MV-4-11 (cell line): ENCODE measurements at regions not wholly inside any gene's neighbourhood (a gene's known extent, or its start where the extent isn't known, plus 50 kb on each side); places are given as distances from the start of the nearest gene placed in this dataset.
"Not testable (repeated sequence)": the region's sequence is repeated elsewhere in the genome, so short reads cannot be mapped to it uniquely, and the experiment has no call there.

Experiments used
- DNase-seq: peaks from one replicate; lab custom pipeline; 2025; lab: John Stamatoyannopoulos, UW

DNA sequence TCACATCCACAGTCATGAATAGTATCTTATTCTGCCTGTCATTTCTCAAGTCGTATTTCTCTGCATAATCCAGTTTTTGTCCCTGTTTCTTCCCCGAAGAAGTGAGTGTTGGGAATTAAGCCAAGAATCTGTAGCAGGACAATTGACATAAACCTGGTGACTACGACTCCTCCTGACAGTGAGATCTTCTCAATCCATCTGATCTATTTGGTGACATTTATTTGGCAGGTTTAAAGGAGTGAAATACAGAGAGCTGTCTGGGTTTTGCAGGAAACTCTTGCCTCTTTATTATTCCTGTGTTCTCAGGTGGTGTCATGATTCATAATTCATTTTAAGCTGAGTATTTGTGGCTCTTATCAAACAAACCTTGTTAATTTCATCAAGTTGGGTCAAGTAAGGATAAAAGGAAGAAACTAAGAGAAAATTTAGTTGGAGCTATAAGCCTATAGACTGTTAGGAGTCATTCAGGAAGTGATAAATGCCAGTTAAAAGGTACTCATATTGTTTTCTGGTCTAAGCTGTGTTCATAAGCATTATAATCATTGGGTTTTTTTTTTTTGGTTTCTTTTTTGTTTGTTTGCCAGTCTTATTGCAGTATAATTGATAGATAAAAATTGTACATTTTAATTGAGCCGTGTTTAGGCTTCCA is 95.9 kb upstream of the PCSK1 start:
- no peak for DNase-seq

DNA sequence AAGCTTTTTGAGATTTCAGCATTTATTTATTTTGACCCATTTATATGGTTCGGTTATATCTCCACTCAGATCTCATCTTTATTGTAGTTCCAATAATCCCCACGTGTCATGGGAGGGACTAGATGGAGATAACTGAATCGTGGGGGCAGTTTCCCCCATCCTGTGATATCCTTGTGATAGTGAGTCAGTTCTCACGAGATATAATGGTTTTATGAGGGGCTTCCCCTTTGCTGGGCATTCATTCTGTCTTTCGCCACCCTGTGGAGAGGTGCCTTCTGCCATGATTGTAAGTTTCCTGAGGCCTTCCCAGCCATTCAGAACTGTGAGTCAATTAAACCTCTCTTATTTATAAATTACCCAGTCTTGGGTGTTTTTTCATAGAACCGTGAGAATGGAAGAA is 96.5 kb upstream of the PCSK1 start:
- no peak for DNase-seq

GRCh38 chr5:96530901-96531300 is 97.9 kb upstream of the PCSK1 start:
- no peak for DNase-seq

DNA sequence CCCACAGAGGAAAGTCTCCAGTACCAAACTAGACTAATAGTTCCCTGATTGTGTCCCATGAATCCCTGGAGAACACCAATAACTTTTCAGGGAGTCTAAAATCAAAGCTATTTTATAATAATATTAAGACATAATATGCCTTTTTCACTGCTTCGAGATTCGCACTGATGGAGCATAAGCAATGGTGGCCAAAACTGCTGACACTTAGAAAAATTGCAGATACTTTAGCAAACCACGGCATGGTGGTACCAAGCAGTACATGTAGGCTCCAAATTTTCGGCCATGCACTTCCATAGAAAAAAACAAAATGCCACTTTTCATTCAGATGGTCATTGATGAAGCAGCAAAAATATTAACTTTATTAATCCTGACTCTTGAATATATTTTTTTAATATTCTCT is 100.3 kb upstream of the PCSK1 start:
- DNase-seq = no peak

- peak; percentile 81 for DNase-seq
Observed at GRCh38 chr5:96537386-96537785, 104.3 kb upstream of the PCSK1 start.

DNA sequence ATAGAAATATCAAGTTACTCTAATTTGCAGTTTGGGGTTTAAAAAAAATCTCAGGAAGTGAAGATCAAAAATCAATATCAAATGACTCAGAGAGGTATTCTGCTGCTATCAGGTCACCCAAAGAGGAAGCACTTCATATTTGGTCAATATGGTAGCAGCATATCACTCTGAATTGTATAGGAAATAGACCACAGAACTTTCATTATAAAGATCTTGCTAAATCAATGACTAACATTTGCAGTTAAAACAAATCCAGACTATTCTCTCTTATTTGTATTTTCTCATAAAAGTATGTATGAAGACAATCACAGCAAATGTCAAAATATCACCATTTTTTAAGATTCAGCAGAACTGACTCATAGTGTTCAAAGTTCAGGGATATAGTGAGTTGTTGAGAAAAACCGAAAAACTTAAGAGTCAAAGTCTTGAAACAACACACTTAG is 105.8 kb upstream of the PCSK1 start:
- peak; percentile 42 for DNase-seq

- no peak for DNase-seq
Observed at GRCh38 chr5:96546120-96546519, 113.1 kb upstream of the PCSK1 start.

- DNase-seq = no peak
Observed at GRCh38 chr5:96547486-96547885, 114.4 kb upstream of the PCSK1 start.

- no peak for DNase-seq
Observed at GRCh38 chr5:96548905-96549304, 113.3 kb upstream of the CAST start.

- not testable (repeated sequence) for DNase-seq
Observed at GRCh38 chr5:96560857-96561256, 101.3 kb upstream of the CAST start.

DNA sequence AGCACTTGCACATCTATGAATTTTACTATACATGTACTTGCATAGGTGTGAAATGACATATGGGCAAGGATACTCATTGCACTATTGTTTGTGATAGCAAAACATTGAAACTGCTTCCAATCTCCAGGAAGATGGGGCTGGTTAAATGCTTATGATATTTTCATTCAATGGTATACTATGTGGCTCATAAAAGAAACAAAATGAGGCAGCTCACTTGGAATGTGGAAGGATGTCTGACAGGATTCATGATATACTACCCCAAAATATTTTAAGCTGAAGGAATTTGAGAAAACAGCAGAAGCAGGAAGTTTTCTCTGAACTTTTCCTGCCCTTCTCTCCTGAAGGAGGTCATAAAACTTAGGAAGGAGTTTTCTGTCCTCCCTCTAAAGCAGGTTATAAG is 99.6 kb upstream of the CAST start:
- no peak for DNase-seq

- no peak for DNase-seq
Observed at GRCh38 chr5:96563816-96564215, 98.4 kb upstream of the CAST start.

- DNase-seq = no peak
Observed at GRCh38 chr5:96565582-96566265, 96.5 kb upstream of the CAST start.

DNA sequence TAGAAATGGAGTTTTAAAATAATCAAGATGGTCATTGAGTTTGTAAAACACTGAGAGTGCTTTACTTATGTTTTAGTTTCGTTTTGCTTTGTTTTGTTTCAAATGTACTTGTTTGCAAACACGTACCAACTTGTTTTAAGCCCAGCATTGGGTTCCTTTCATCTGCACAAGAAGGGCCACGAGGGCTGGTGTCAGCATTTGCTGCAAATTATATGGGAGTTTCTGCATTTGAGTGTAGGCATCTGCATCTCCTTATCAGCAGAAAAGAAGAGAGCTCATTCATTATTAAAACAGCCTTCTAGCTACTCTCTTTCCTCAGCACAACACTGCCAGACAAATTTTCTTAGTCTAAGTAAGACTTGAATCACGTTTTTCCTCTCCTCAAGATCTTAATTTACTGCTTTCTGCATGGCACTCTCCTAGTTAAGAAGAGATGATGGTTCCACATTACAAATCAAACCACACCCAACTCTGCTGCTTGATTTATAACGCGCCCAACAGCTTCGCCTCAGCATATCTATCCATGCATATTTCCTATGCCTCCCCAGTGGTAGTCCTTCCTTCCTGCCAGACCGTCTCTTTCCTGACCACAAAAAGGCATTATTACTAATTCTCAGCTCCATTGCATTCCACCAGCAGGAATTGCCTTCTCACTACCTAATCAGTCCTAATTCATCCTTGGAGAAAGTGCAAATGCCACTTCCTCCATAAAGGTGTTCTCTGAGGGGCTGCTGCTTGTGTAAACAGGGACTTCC is 95.2 kb upstream of the CAST start:
- DNase-seq = no peak

- DNase-seq = no peak
Observed at GRCh38 chr5:96569332-96569731, 92.8 kb upstream of the CAST start.

DNA sequence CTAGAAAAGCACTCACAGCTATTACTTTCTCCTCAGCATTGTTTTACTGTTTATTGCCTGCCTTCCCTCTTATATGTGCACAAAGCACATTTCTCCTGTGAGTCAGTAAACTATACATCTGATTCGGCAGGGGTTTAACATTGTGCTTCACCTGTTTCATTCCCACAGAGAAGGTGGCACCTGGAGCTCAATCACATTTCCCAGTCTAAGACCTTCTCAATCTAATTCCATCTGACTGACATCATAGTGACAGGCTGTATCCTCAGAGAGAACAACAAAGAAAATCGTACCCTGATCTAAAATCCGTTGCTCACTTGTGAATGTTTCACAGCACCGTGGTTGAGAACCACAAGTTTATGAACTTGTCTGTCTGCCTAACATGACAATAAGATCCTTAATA is 92.4 kb upstream of the CAST start:
- DNase-seq = no peak

DNA sequence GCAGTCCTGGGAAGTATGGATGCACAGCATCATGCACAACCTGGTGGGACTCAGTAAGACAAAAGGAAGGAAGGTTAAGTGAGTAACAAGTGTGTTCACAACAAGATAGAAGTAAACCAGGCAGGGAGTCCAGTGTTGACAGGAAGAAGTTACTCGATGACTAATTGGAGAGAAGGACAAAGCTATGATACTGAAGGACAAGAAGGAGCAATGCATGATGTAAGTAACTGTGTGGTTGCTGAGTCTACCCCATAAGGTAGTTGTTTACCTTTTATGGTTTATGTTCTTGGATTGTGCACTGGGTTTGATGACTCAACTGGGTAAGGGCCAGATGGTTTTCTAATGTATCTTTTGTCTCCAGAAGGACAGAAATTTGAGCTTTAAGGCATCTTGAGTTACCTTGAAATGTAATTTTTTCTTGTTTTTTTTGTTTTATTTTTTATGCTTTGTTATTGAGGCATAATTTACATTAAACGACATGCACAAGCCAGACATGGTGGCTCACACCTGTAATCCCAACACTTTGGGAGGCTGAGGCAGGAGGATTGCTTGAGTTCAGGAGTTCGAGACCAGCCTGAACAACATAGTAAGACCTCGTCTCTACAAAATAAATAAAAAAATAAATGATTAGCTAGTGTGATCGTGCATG is 89.2 kb upstream of the CAST start:
- DNase-seq = no peak

DNA sequence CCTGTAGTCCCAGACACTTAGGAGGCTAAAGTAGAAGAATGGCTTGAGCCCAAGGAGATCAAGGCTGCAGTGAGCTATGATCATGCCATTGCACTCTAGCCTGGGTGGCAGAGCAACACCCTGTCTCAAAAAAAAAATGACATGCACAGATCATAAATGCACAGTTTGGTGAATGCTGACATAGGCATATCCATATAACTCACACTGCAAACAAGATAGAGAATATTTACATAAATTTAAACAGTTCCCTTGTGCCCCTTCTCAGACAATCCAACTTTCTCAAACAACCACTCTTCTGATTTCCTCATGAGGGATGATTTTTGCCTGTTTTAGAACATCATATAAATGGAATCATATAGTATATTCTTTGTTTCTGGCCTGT is 88.7 kb upstream of the CAST start:
- DNase-seq = no peak

DNA sequence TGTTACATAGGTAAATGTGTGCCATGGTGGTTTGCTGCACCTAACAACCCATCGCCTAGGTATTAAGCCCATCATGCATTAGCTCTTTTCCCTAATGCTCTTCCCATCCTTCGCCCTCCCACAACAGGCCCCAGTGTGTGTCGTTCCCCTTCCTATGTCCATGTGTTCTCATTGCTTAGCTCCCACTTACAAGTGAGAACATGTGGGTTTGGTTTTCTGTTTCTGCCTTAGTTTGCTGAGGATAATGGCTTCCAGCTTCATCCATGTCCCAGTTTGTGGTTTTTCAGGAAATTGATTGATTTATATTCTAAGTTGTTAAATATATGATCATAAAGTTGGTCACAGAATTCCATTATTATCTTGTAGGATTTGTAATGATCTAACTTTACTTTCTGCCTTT is 85.3 kb upstream of the CAST start:
- DNase-seq = no peak

DNA sequence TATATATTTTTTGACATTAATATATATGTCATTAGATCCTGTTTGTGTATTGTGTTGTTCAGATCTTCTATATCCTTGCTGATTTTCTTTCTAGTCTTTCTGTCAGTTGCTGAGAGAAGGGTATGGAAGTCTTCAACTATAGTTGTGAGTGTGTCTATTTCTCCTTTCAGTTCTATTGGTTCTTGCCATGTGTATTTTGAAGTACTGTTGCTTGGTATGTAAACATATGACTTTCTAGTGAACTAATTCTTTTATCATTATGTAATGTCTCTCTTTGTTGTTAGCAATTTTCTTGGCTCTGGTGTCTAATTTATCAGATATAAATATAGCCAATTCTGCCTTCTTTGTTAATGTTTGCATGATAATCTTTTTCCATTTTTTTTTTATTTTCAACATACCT is 84.3 kb upstream of the CAST start:
- no peak for DNase-seq

DNA sequence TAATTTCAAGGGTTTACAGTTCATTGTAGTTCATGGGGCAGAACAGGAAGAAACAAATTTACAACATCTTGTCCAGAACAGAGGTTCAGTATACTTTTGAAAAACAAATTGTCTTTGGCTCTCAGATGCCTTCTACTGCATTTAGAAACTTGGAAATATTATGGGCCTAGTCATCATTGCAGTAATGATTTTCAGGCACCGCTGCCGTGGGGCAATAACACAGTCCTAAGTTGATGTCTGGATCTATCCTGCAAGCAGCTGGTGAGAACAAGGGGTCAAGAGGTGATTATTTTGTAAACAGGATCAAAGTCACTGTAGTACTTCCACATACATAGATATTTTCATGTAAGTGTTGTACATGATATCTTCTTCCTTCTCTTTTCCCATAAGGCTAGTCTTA is 82.5 kb upstream of the CAST start:
- DNase-seq = no peak

DNA sequence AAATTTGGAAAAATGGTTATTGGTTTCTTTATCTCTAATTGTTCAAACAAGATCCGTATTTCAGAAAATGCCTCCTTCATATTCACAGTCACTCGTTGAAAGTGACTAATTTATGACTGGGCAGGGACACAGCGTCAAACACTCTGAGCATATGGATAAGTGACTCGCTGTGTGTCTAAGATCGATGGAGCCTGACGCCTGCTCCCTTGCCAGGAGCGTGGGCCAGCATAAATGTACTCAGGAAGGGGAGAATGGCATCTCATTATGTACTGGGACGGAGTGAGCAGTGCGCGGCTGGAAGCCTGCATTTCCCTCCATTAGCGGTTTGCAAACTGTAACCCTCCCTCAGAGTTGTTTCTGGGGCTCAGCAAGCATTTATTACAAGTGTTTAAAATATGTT is 79.8 kb upstream of the CAST start:
- DNase-seq = no peak

- DNase-seq = peak; percentile 33
Observed at GRCh38 chr5:96584712-96585111, 77.5 kb upstream of the CAST start.
